ENCODE measurements at regions not wholly inside any gene's neighbourhood (a gene's known extent, or its start where the extent isn't known, plus 50 kb on each side); places are given as distances from the start of the nearest gene placed in this dataset.

- TF ChIP-seq CTCF (conservative IDR thresholded peaks at IDR 0.05; ENCODE audit: low read depth, low read length): no peak
- DNase-seq (ENCODE audit: low read depth): no peak
- no peak overlapping the region for H3K4me3 ChIP-seq (ENCODE audit: low read depth, low read length)
These were observed 274.0 kb upstream of the ADAMTS5 start for GRCh38 chr21:27240839-27241238.

DNA sequence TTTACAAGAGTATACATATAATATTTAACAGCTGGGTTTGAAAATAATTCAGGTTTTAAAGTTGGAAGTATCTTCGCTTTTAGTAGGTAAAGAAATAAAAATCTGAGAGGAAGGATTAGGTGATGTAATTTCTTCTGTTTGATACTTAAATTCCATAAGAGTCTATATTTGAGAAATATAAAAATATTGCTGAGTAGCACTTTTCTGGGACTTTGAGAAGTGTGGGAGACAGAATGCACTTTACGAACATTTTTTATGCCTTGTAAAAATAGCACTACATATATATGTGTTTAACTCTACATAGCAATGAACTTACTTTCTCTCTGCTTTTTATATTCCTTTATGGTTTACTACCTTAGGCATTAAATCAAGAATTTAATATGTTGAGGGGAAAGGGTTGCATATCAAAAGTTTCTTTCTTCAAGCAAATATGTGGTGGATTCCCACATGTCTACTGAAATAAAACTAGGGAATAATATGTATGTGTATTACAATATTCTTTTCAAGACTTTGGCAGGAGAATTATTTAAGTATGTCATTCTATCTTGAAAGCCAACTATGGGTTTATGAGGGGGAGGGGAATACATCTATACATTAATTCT, 266.7 kb upstream of the ADAMTS5 start:
- DNase-seq (ENCODE audit: low read depth): no peak

DNA sequence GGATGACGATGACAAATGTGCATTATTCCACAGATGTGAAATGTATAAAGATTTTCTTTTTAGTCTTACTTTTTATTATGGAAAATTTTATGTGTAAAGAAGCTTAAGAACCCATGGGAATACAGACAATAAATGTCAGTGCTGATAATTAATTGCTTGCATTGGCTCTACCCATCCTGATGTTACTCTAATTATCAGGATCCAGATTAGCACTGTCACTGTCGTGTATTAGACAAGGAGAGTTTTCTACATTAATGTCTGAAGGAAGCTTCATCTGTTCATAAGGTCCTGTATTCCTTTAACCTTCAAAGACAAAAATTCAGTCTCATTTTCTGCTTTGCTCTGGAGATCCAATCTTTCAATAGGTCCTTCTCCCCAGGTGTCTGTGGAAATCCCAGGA, 259.1 kb upstream of the ADAMTS5 start:
- no peak for TF ChIP-seq CTCF (conservative IDR thresholded peaks at IDR 0.05; ENCODE audit: low read depth, low read length)
- no peak overlapping the region for H3K4me3 ChIP-seq (ENCODE audit: low read depth, low read length)
- no peak for DNase-seq (ENCODE audit: low read depth)

More for the DNA sequence above, 266.7 kb upstream of the ADAMTS5 start:
- TF ChIP-seq CTCF (conservative IDR thresholded peaks at IDR 0.05; ENCODE audit: low read depth, low read length): no peak
- no peak overlapping the region for H3K4me3 ChIP-seq (ENCODE audit: low read depth, low read length)

DNA sequence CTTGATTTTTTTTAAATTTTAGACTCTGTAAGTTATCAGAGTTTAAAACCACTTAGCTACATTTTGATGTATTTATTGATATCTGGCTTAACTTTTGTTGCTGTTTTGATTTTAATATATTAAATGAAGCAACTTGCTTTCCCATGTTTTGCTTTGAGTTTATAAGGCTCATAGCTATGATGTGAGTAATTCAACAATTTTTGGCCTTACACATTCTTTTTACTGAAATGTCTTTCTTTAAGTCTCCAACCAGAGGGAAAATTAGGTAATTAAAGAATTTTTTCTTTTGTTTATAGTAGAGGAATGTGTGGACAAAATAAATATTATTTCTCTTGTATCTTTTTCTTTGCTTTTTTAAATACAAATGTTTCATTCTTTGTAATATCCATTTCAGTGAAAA, 258.3 kb upstream of the ADAMTS5 start:
- TF ChIP-seq CTCF (conservative IDR thresholded peaks at IDR 0.05; ENCODE audit: low read depth, low read length): no peak
- H3K4me3 ChIP-seq (ENCODE audit: low read depth, low read length): no peak overlapping the region
- peak; percentile 63 for DNase-seq (ENCODE audit: low read depth)

DNA sequence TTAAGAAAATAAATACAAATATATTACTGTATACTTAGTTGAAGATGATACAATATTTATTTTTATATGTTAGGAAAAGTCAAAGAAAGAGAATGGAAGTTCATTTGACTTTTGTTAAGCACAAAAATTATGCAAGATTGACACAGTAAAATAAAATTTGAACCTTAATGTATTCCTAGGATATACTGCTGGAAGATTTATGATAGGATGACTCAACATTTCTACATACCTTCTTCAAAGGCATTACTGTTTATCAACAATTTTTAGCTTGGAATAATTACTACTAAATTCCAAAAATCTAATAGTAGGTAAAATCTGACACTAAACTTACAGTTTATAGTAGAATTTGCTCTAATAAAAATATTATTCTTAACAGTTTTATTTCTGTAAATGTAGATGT, 257.3 kb upstream of the ADAMTS5 start:
- no peak for TF ChIP-seq CTCF (conservative IDR thresholded peaks at IDR 0.05; ENCODE audit: low read depth, low read length)
- H3K4me3 ChIP-seq (ENCODE audit: low read depth, low read length): no peak overlapping the region
- DNase-seq (ENCODE audit: low read depth): no peak

DNA sequence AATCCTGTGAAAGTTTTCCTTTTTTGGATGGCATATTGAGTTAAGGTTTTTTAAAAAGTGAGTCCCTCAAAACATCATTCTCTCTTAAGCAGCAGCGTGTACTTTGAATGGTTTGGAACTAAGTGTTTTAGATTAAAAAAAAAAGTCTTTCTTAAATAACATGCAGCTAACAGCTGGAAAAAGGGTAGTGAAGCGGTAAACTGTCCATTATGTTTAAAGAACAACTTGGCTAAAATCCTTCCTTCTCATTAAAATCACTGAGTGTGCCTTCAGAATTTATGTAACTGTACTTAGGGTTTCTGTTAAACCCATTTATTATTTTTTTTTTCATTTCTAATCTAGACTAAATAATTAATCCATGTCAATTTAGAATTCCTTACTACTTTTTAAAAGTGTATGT, 254.2 kb upstream of the ADAMTS5 start:
- no peak for DNase-seq (ENCODE audit: low read depth)
- no peak overlapping the region for H3K4me3 ChIP-seq (ENCODE audit: low read depth, low read length)
- no peak for TF ChIP-seq CTCF (conservative IDR thresholded peaks at IDR 0.05; ENCODE audit: low read depth, low read length)

DNA sequence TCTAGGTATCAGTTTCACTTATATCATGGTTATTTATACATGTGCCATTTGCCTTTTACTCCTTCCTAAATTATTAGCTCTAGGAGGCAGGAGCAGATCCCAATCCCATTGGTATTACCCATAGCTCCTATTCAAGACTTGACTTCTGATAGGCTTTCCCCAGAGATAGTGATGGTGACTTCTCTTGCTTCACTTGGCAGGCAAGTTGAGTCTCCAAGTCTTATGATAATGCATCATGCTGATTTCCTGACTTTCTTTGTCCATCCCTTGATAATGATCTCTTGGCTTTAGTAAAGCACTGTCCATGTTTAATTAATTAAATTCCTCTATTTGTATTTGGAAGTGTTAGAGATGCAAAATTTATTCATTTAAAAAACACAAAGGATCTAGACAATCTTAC, 253.5 kb upstream of the ADAMTS5 start:
- no peak for DNase-seq (ENCODE audit: low read depth)
- no peak overlapping the region for H3K4me3 ChIP-seq (ENCODE audit: low read depth, low read length)
- no peak for TF ChIP-seq CTCF (conservative IDR thresholded peaks at IDR 0.05; ENCODE audit: low read depth, low read length)

Measured in choroid plexus epithelial cell (primary cell).